Panc1 (cell line): ENCODE measurements at regions not wholly inside any gene's neighbourhood (a gene's known extent, or its start where the extent isn't known, plus 50 kb on each side); places are given as distances from the start of the nearest gene placed in this dataset.

ENCODE experiments used
- CTCF ChIP-seq: fragments of 450-650 bp; IDR thresholded peaks from 2 replicates; pipeline ENCODE4 v1.5.1; 2017; ENCODE audit warnings: mild to moderate bottlenecking
- POLR2AphosphoS5 ChIP-seq: IDR thresholded peaks from 2 replicates; pipeline ENCODE4 v1.6.1; 2012; ENCODE audit warnings: mild to moderate bottlenecking, low read depth, low read length, moderate library complexity
- REST ChIP-seq, 2 experiments: IDR thresholded peaks; 2 replicates each; pipeline ENCODE4 v1.6.1; 2011 to 2012; ENCODE audit warnings: low read depth in 2 of 2, control low read depth in 1 of 2, low read length in 1 of 2, mild to moderate bottlenecking in 1 of 2, moderate library complexity in 1 of 2; ENCODE audit not compliant: insufficient read depth in 1 of 2
- SIN3A ChIP-seq: IDR thresholded peaks from 2 replicates; pipeline ENCODE4 v1.6.1; 2012; ENCODE audit warnings: low read depth, mild to moderate bottlenecking, low read length, moderate library complexity, borderline replicate concordance; ENCODE audit not compliant: insufficient read depth

- TF ChIP-seq CTCF (no peak), POLR2AphosphoS5 (no peak), REST (IDR thresholded peaks at IDR 0.05; ENCODE audit: insufficient read depth in 1 of 2, low read depth in 2 of 2, low read length in 1 of 2) (no peak), SIN3A (no peak)
Observed at GRCh38 chr7:17019106-17019505, 137.3 kb upstream of the AGR3 start.
